B cell (primary cell): ENCODE measurements at regions not wholly inside any gene's neighbourhood (a gene's known extent, or its start where the extent isn't known, plus 50 kb on each side); places are given as distances from the start of the nearest gene placed in this dataset.

ENCODE experiments used
- ATAC-seq: fragments of 200-7000 bp; cut with Tn5 transposase; one replicate; pipeline ENCODE4 v1.10.0; 2021; ENCODE audit warnings: low read depth, mild to moderate bottlenecking, moderate number of reproducible peaks, moderate library complexity
- CTCF ChIA-PET: fragments of 350-600 bp; sonication (Branson Sonifier 250); formaldehyde crosslinking; loops from one replicate; lab custom pipeline; 2021; ENCODE audit warnings: antibody characterized with exemption, inconsistent platforms; lab: Charles Lee
- POLR2A ChIA-PET: fragments of 350-600 bp; sonication (Branson Sonifier 250); formaldehyde crosslinking; loops from one replicate; lab custom pipeline; 2021; ENCODE audit warnings: antibody characterized with exemption; lab: Charles Lee
- DNase-seq: peaks from one replicate; pipeline ENCODE4 v3.0.0; 2013
- H2AFZ ChIP-seq: 2 replicates; pipeline ENCODE4 v1.6.1; 2012; ENCODE audit warnings: mild to moderate bottlenecking, low read depth, low read length; ENCODE audit not compliant: insufficient read depth, poor library complexity, severe bottlenecking
- H3K27ac ChIP-seq, 2 donors: 1 replicate in 1 of 2; 2 replicates in 1 of 2; pipeline ENCODE4 v1.5.1; 2012 to 2013; ENCODE audit warnings: low read length in 2 of 2, mild to moderate bottlenecking in 2 of 2, moderate library complexity in 1 of 2
- H3K27me3 ChIP-seq, 4 experiments: fragments of 200-600 bp in 1 of 4; sonication (generic) in 1 of 4; replicated peaks in 1 of 4; 1 replicate in 2 of 4; 2 replicates in 2 of 4; pipeline versions ENCODE4 v1.6.1 to v1.7.0; 2013 to 2016; ENCODE audit warnings: low read length in 3 of 4, mild to moderate bottlenecking in 2 of 4, mixed read lengths in 1 of 4, moderate library complexity in 1 of 4; ENCODE audit not compliant: insufficient read depth in 4 of 4, control insufficient read depth in 3 of 4; ENCODE audit errors: control extremely low read depth in 1 of 4
- H3K36me3 ChIP-seq, 2 experiments: replicated peaks in 1 of 2; 1 replicate in 1 of 2; 2 replicates in 1 of 2; pipeline versions ENCODE4 v1.6.1 to v1.7.1; 2013; ENCODE audit warnings: low read length in 1 of 2; ENCODE audit not compliant: insufficient read depth in 2 of 2, control insufficient read depth in 1 of 2; ENCODE audit errors: control extremely low read depth in 1 of 2, extremely low read depth in 1 of 2
- H3K4me1 ChIP-seq, 2 donors: fragments of 200-600 bp in 1 of 2; sonication (generic) in 1 of 2; 1 replicate in 1 of 2; 2 replicates in 1 of 2; pipeline versions ENCODE4 v1.5.1 to v1.6.1; 2013 to 2017; ENCODE audit warnings: low read length in 2 of 2; ENCODE audit not compliant: control insufficient read depth in 2 of 2, insufficient read depth in 2 of 2
- H3K4me2 ChIP-seq: replicated peaks from 2 replicates; pipeline ENCODE3; 2012; ENCODE audit warnings: mild to moderate bottlenecking, low read depth, low read length; ENCODE audit not compliant: poor library complexity, severe bottlenecking
- H3K4me3 ChIP-seq, 5 experiments: fragments of 200-600 bp in 1 of 5; sonication (generic) in 1 of 5; 1 replicate in 3 of 5; 2 replicates in 2 of 5; pipeline versions ENCODE4 v1.5.1 to v1.7.0; 2011 to 2016; ENCODE audit warnings: low read length in 4 of 5, mild to moderate bottlenecking in 4 of 5, low read depth in 2 of 5, control low read depth in 1 of 5, moderate library complexity in 1 of 5; ENCODE audit not compliant: insufficient read depth in 1 of 5; ENCODE audit errors: control extremely low read depth in 1 of 5, extremely low read depth in 1 of 5
- H3K79me2 ChIP-seq: fragments of 200-600 bp; sonication (generic); one replicate; pipeline ENCODE4 v1.6.0; 2016; ENCODE audit warnings: low read length; ENCODE audit not compliant: control insufficient read depth, insufficient read depth
- H3K9ac ChIP-seq: fragments of 200-600 bp; sonication (generic); 2 replicates; pipeline ENCODE4 v1.6.1; 2017; ENCODE audit warnings: mild to moderate bottlenecking, low read length, moderate library complexity
- H3K9me3 ChIP-seq, 3 donors: one replicate each; pipeline versions ENCODE4 v1.6.1 to v1.7.1; 2013; ENCODE audit warnings: low read length in 2 of 3; ENCODE audit not compliant: control insufficient read depth in 2 of 3, insufficient read depth in 1 of 3; ENCODE audit errors: control extremely low read depth in 1 of 3
- H4K20me1 ChIP-seq: 2 replicates; pipeline ENCODE4 v1.6.0; 2012; ENCODE audit warnings: mild to moderate bottlenecking, low read length; ENCODE audit not compliant: insufficient read depth, control insufficient read depth, poor library complexity, severe bottlenecking
- H3K27ac Mint-ChIP-seq: one replicate; pipeline ENCODE4 v1.8.0; 2021; ENCODE audit warnings: mixed read lengths
- H3K27me3 Mint-ChIP-seq: one replicate; pipeline ENCODE4 v1.8.0; 2021; ENCODE audit warnings: mixed read lengths
- H3K4me1 Mint-ChIP-seq: one replicate; pipeline ENCODE4 v1.8.0; 2021; ENCODE audit warnings: mixed read lengths
- H3K4me3 Mint-ChIP-seq: one replicate; pipeline ENCODE4 v1.8.0; 2021; ENCODE audit warnings: mixed read lengths
- H3K9me3 Mint-ChIP-seq: one replicate; pipeline ENCODE4 v1.8.0; 2022; ENCODE audit warnings: mixed read lengths; ENCODE audit not compliant: insufficient read depth
- EZH2 ChIP-seq: IDR thresholded peaks from 2 replicates; pipeline ENCODE4 v1.6.1; 2012; ENCODE audit warnings: borderline replicate concordance, low read depth, mild to moderate bottlenecking, moderate library complexity, low read length; ENCODE audit not compliant: insufficient read depth, poor library complexity, severe bottlenecking
- WGBS: methylation state at CpG from one replicate; pipeline ENCODE4 v1.1.5; 2013; ENCODE audit warnings: missing lambda C conversion rate; ENCODE audit not compliant: insufficient coverage; 5-methylcytosine and 5-hydroxymethylcytosine counted together
- intact Hi-C: fragments of 100-400 bp; cut with micrococcal nuclease; formaldehyde crosslinking; loops from one replicate; pipeline ENCODE4 v1.10.0; 2022
- TF ChIP-seq, protein P1 (sequence below): fragments of 200-600 bp; IDR thresholded peaks from one replicate; pipeline ENCODE4 v1.8.0; 2022; ENCODE audit warnings: antibody characterized with exemption, mild to moderate bottlenecking

- CTCF ChIA-PET, result no interaction called here
- no peak overlapping the region for H3K4me3 ChIP-seq
- no peaks in the 10 kb centered on the region for H4K20me1 ChIP-seq
- Mint-ChIP-seq H3K9me3 (no peaks in the 10 kb centered on the region), H3K4me3 (no peak overlapping the region), H3K4me1 (no peaks in the 10 kb centered on the region), H3K27me3 (no peaks in the 10 kb centered on the region), H3K27ac (no peak overlapping the region)
- TF ChIP-seq EZH2, result no peak
- TF ChIP-seq, protein P1, sequence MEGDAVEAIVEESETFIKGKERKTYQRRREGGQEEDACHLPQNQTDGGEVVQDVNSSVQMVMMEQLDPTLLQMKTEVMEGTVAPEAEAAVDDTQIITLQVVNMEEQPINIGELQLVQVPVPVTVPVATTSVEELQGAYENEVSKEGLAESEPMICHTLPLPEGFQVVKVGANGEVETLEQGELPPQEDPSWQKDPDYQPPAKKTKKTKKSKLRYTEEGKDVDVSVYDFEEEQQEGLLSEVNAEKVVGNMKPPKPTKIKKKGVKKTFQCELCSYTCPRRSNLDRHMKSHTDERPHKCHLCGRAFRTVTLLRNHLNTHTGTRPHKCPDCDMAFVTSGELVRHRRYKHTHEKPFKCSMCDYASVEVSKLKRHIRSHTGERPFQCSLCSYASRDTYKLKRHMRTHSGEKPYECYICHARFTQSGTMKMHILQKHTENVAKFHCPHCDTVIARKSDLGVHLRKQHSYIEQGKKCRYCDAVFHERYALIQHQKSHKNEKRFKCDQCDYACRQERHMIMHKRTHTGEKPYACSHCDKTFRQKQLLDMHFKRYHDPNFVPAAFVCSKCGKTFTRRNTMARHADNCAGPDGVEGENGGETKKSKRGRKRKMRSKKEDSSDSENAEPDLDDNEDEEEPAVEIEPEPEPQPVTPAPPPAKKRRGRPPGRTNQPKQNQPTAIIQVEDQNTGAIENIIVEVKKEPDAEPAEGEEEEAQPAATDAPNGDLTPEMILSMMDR, result no peak
- H3K79me2 ChIP-seq, result no peaks in the 10 kb centered on the region
- no peak for DNase-seq
- H2AFZ ChIP-seq, result no peak overlapping the region
- no peaks in the 10 kb centered on the region for H3K36me3 ChIP-seq
- no peaks in the 10 kb centered on the region for H3K27me3 ChIP-seq
- POLR2A ChIA-PET, result no interaction called here
- H3K9me3 ChIP-seq, result no peaks in the 10 kb centered on the region
- intact Hi-C loops, result no loop called here
- no peak overlapping the region for H3K4me2 ChIP-seq
- no peak overlapping the region for H3K9ac ChIP-seq
- no peaks in the 10 kb centered on the region for H3K4me1 ChIP-seq
- no peak overlapping the region for H3K27ac ChIP-seq
- 79% methylated on average over 3 of the region's 3 CpGs for WGBS
- no peak for ATAC-seq
Measured at GRCh38 chr2:128612628-128613027, 294.0 kb upstream of the HS6ST1 start.

- Histone ChIP-seq H4K20me1 (no peaks in the 10 kb centered on the region), H3K9ac (no peak overlapping the region), H3K4me3 (no peak overlapping the region), H3K9me3 (no peaks in the 10 kb centered on the region), H2AFZ (no peak overlapping the region), H3K36me3 (no peaks in the 10 kb centered on the region), H3K4me1 (no peaks in the 10 kb centered on the region), H3K27me3 (no peaks in the 10 kb centered on the region), H3K27ac (no peak overlapping the region), H3K79me2 (no peaks in the 10 kb centered on the region), H3K4me2 (no peak overlapping the region)
- Mint-ChIP-seq H3K27me3 (no peaks in the 10 kb centered on the region), H3K27ac (no peak overlapping the region), H3K4me3 (no peak overlapping the region), H3K4me1 (no peaks in the 10 kb centered on the region), H3K9me3 (no peaks in the 10 kb centered on the region)
- ChIA-PET CTCF (no interaction called here), POLR2A (no interaction called here)
- 89% methylated on average over 5 of the region's 7 CpGs for WGBS
- no peak for DNase-seq
- TF ChIP-seq EZH2, result no peak
- TF ChIP-seq, protein P1, result no peak
- ATAC-seq, result no peak
- intact Hi-C loops, result no loop called here
Measured at GRCh38 chr2:128613351-128613750, 294.7 kb upstream of the HS6ST1 start.
